GM18520 (cell line): ENCODE measurements at regions not wholly inside any gene's neighbourhood (a gene's known extent, or its start where the extent isn't known, plus 50 kb on each side); places are given as distances from the start of the nearest gene placed in this dataset.
"Not testable (repeated sequence)": the region's sequence is repeated elsewhere in the genome, so short reads cannot be mapped to it uniquely, and the experiment has no call there.

Experiments
- ATAC-seq: cut with Tn5 transposase; IDR thresholded peaks from one replicate; pipeline ENCODE4 v1.9.1; 2021; ENCODE audit not compliant: unreplicated experiment

DNA sequence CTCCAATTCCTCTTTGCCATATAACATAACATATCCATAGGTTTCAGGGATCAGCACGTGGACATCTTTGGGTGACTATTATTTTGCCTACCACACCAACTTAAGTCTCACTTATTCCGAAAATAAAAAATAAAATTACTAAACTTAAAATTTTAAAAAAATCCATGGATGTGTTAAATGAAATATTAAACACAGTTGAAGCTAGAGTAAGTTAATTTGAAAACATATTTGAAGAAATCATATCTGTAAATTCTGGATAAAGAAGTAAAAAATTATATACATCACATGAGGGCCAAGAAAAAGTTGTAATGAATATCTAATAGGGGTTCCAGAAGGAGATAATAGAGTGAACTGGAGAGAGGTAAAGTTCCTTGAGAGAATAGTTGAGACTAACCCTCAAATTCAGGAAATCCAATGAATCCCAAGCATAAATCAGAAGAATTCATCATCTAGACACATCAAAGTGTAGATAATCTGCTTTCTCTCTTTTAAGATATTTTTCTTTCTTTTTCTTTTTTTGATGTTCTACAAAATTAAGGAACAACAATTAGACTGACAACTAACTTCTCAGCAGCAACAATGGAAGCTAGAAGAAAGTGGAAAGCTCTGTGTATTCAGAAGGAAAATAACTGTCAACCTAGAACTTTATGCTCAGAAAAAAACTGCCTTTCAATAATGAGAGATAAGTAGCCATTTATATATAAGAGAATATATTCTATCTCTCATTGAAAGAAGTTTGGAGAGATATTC is 147.4 kb downstream of the ABHD5 start:
- no peak for ATAC-seq

- no peak for ATAC-seq
Observed at GRCh38 chr3:43838877-43839276, 148.1 kb downstream of the ABHD5 start.

- ATAC-seq = no peak
Observed at GRCh38 chr3:43843386-43843785, 152.6 kb downstream of the ABHD5 start.

DNA sequence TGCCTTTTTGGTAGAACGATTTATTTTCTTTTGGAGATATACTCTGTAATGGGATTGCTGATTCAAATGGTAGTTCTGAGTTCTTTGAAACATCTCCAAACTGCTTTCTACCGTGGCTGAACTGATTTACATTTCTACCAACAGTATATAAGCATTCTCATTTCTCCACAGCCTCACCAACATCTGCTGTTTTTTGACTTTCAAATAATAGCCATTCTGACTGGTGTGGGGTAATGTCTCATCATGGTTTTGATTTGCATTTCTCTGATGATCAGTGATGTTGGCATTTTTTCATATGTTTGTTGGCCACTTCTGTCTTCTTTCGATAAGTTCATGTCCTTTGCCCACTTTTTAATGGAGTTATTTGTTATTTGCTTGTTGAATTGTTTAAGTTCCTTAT is 154.0 kb downstream of the ABHD5 start:
- ATAC-seq = no peak

DNA sequence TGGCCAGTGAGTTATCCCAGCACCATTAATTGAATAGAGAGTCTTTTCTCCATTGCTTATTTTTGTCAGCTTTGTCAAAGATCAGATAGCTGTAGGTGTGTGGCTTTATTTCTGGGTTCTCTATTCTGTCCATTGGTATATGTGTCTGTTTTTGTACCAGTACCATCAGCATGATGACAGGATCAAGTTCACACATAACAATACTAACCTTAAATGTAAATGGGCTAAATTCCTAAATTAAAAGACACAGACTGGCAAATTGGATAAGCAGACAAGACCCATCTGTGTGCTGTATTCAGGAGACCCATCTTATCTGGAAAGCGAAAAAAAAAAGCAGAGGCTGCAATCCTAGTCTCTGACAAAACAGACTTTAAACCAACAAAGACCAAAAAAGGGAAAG is 154.8 kb downstream of the ABHD5 start:
- ATAC-seq = not testable (repeated sequence)

DNA sequence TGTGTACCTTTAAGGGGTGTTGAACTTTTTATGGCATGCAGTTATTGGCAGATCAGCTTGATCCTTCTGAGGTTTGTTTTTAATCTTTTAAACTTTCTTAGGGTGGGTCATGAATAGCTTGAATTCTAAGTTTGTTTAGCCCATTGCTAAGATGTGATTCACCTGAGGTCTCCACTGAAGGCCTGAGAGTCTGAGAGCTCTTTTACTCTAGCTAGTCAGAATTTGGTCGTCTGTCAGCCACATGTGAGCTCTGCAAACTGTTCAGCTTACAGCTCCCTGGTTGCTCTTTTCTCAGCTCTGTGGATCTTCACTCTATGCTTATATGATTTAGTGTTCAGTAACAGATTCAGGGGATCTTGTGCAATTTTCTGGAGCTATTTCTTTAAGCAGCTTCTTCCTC is 161.3 kb downstream of the ABHD5 start:
- ATAC-seq = no peak

DNA sequence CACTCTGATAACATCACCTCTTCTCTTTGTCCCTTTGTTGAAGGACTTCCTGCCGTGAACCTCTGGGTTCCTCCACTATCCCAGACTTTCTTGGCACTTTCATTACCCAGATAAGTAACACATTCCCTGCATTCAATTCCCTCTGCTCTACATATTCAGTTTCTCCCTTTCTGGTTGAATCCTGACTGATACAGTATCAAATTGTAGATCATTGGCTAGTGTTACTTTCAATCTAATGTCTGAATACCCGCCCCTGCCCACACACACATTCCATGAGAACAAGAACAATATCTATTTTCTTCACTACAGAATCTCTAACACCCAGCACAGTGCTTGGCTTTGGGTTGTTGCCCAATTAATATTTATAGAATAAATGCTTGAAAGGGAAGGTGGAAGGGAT is 163.5 kb downstream of the ABHD5 start:
- ATAC-seq = no peak

DNA sequence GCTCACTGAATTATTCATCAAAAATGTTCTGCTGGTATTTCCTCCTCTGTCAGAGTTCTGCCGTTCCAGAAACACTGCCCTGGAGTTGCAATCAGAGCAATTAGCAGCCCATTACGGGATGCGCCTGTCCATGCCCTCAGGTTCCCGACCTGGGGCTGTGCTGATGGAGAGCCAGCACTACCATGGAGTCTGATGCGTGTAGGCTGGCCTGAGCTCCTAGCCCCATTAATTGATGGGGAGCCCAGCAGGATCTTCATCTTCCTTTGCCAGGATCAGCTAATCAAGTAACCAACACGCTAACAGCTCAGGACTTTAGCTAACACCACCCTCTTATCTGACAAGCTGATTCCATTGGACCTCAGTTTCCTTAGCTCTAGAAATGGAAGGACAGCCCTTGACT is 164.2 kb downstream of the ABHD5 start:
- ATAC-seq = no peak

DNA sequence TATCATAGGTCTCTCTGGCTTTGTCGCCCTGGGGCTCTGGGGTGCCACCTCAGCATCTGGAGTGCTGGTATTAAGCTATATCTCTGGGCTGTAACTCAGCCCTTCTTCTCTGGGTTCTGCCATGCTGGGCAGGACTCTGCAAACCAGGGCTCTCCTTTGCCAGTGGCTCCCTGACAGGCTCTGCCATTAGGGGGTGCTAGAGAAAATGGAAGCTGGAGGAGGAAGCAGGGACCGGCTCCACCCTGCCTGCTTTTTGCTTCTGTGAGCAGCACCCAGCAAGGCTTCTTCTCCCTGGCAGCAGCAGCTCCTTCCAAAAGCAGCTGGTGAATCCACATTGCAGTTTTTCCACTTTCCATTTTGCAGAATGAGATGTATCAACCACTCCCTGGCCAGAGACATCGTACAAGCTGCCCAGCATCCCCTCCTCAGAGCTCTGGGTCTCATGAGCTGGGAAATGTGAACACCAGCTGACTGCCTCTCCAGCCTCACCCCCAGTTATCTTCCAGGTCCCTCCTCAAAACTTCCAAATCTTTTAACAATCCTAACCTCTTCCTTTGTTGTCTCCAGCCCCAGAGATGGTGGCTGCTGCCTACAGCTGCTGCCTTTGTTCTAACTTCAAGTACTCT is 165.0 kb downstream of the ABHD5 start:
- no peak for ATAC-seq

DNA sequence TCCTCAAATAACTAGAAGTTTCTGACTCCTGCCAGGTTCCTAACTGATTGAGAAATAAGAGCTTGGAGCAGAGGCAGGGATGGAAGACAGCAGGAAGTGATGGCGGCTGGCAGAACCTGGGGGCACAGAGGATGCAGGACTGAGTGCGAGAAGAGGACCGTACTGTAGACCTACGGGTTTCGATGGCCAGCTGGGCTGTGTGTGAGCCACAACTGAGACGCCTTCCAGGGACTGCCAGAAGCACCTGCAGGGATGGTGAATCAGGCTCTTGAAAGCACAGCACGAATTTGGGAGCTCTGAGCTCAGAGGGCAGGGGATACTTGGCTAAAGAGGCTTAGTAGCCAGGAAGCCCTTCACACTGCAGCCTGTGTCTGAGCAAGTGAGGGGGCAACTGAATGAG is 165.6 kb downstream of the ABHD5 start:
- no peak for ATAC-seq

DNA sequence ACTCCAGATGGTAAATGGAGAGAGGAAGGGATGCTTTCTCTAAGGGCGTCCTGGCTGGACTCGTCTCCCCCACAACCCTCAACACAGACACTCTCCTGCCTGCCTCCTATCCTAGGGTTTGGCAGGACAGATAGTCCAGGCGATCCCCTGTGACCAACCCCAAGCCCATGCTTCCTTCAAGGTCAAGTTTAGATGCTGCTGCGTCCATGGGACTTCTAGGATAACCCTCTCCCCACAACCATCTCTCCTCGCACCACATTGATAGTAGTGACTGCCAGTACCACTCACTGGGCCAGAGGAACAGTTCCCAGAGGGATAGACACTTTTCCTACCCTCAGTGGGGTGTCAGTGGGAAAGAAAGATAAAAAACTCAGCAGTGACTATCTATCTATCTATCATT is 166.0 kb downstream of the ABHD5 start:
- ATAC-seq = no peak

DNA sequence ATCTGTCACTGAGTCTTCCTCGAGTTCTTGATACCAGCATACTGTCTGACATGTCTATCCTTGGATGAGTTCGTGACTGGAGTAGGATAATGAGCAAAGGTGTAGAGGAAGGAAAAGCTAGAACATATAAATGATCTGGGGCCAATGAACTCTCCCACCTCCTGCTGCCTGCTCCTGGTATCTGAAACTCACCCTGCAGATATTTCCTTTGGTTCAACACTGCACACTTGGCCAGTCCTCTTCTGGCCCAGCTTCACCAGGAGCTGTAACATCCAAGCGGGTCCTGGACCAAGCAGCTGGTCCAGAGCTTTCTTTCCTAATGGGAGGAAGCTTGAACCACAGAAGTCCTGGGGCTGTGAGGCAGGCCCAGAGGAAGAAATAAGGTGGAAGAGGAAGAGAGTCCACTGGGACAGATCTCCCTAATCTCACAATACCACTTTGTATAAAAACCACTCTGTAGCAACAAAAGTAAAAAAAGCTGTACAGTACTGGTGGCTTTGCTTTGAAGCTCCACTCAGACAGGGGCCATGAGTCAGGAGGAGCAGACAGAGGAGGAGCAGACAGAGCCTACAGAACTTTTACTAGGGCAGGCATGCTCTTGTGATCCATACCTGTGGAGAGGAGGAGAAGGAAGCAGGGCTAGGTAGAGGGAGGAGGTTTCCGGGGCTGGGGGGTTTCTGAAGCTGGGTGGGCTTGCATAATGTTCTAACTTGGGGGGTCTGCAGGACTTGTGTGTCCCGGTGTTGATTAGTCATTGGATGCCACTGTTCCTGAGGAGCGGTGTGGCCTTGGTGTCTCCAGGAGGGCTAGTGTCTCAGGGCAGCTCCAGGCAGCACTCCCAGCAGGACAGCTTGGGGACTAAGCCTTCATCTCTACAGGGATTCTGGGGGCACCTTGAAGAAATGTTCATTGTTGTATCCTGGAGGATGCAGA is 166.9 kb downstream of the ABHD5 start:
- ATAC-seq = no peak

GRCh38 chr3:43858294-43858701 is 167.6 kb downstream of the ABHD5 start:
- no peak for ATAC-seq

DNA sequence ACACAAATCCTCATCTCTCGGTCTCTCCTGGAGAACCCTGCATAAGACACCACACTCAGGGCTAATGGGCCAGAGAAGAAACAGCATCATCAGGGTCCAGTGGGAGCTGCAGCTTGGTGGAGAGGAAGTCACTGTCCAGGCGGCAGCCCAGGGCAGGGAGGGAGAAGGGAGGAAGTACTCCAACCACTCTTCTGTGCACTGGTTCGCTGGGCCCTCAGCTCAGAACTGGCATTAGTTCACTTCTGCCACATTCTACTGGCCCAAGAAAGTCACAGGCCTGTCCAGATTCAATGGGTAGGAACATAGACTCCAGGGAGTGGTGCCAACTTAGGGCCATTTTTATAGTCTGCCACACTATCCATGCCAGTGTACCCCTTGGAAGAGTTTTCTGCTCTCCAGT is 169.0 kb downstream of the ABHD5 start:
- no peak for ATAC-seq

- ATAC-seq = no peak
Observed at GRCh38 chr3:43861635-43862034, 170.9 kb downstream of the ABHD5 start.

DNA sequence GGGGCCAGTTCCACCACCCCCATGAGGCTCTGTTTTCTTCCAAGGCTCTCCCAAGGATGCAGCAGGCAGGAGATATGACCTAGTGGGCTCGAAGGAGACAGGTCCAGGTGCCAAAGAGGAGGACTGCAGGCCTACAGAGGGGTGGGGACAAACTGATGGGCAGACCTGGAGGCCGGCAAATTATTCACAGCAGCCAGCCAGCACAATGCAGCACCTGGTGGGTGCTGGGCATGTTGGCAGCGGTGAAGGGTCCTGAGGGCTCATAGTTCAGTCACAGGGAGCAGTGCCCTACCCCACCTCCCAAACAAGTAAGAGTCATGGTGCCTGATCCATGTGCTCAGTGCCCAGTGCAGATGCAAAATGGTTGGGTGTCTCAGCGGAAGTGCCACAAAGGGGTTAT is 171.7 kb downstream of the ABHD5 start:
- ATAC-seq = no peak

DNA sequence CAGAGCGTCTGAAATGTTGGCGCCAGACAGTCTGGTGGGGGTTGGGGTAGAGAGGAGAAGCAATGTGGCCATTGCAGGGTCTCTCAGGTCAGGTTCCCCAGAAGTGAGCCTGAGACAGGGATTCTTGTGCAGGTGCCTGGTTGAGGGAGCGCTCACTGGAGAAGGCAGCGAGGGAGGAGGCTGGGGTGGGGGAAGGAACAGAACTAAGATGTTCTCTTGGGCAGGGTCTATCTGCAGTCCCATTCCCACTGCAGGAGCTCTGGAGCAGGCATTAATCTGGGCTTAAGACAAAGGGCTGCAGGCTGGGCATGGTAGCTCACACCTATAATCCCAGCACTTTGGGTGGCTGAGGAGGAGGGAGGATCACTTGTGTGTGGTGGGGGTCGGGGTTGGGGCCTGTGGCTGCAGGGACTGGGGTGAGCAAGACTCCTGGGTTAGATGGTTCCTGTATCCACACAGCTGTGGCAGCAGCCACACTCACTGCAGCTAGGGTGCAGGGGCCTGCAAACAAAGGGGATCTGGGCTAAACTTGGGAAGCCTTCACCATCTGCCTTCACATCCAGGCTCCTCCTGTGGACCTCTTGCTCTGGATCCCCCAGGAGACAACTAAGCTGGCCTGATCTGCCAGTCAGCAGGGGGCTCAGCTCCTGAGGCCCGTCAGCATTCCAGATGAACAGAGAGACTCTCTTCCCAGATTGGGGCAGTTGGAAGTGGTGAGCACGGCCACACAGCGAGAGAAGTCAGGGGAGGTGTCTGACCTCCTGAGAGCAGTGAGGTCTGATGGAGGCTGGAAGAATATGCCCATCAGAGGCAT is 172.5 kb downstream of the ABHD5 start:
- no peak for ATAC-seq

DNA sequence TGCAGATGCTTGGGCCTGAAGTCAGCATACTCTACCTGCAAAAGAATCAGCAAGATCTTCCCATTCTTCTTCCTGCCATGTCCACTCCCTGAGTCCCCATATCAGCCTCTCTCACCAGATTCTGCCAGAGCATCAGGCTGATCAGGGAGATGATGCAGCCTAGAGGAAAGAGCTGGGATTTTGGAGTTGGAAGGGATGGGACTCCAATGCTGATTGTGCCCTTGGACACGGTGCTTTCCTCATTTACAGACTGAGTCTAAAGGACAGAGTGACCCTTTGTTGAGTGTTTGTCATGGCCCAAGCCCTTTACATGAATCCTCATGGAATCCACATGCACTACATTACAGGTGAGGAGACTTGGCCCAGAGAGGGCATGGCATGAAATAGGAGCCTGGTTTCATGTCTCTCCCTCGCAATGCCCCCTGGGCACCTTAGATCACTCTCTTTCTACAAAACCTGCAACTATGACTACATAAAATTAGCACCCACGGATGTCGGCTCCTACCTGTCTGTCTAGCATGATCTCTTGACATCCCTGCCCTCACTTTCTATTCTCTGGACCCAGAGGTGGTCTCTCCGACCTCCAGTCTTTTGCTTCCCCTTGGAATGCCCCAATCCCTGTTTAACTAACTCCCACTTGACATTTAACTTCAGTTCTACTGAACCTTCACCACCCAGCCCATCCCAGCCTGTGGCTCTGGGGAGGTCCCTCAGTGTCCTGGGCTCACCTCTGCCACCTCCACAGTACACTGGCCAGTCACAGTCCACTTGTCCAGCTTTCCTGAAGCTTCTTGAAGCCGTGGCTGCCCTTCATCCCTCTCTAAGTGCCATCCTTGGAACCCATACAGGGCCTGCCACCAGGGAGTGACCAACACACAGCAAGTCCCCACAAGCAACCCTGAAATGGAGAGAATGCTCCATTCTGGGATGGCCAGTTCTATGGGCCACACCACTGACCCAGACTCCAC is 173.5 kb downstream of the ABHD5 start:
- no peak for ATAC-seq

- no peak for ATAC-seq
Observed at GRCh38 chr3:43865351-43865750, 174.6 kb downstream of the ABHD5 start.
